GM10266 (cell line): ENCODE measurements at regions not wholly inside any gene's neighbourhood (a gene's known extent, or its start where the extent isn't known, plus 50 kb on each side); places are given as distances from the start of the nearest gene placed in this dataset.

ENCODE experiments used
- DNase-seq: peaks from one replicate; pipeline ENCODE4 v3.0.0; 2012; ENCODE audit errors: extremely low spot score
- TF ChIP-seq, protein P1 (sequence below): IDR thresholded peaks from 2 replicates; pipeline ENCODE4 v1.5.1; 2012; ENCODE audit warnings: mild to moderate bottlenecking, low read depth; ENCODE audit not compliant: control insufficient read depth, insufficient read depth; ENCODE audit errors: missing control alignments

- DNase-seq, result no peak
- TF ChIP-seq, protein P1, sequence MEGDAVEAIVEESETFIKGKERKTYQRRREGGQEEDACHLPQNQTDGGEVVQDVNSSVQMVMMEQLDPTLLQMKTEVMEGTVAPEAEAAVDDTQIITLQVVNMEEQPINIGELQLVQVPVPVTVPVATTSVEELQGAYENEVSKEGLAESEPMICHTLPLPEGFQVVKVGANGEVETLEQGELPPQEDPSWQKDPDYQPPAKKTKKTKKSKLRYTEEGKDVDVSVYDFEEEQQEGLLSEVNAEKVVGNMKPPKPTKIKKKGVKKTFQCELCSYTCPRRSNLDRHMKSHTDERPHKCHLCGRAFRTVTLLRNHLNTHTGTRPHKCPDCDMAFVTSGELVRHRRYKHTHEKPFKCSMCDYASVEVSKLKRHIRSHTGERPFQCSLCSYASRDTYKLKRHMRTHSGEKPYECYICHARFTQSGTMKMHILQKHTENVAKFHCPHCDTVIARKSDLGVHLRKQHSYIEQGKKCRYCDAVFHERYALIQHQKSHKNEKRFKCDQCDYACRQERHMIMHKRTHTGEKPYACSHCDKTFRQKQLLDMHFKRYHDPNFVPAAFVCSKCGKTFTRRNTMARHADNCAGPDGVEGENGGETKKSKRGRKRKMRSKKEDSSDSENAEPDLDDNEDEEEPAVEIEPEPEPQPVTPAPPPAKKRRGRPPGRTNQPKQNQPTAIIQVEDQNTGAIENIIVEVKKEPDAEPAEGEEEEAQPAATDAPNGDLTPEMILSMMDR, result no peak
Measured at GRCh38 chr2:100673115-100673514, 110.3 kb downstream of the PDCL3 start.

DNA sequence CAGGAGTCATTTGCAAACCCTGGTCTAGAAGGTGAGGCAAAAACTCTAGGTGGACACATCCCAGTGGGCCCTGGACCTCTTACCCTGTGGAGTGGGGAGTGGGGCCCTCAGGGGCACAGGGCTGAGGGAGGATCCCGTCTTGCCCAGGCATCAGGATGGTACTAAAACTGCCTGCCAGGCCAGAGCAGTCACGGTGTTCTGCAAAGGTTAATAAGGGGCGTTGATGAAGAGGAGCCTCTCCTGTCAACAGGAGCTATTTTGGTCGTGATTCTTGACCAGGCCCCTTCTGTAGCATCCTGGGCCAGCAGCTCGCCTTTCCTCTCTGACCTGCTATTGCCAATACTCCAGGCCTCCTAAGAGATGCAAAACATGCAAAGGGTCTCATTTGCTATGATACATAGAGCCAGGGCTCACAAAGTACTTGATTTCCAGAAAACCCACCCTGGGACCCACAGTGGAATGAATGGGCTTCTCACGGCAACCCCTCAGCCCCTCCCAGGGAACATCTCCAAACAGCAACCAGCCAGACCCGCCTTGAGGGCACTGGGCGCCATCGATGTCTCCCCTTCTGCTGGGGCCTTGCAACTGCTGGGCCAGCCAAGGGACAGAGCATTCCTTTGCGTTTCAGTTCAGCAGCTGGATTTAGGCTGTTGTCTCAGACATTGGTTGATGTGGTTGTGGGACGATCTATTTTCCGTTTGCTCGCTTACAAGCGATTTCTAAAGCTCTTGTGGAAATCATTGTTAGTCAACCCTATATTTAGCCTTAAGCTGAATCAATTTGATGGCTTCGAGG lies 111.1 kb downstream of the PDCL3 start:
- TF ChIP-seq, protein P1, result no peak
- DNase-seq, result no peak

GRCh38 chr2:100674666-100675065 lies 111.9 kb downstream of the PDCL3 start:
- no peak for DNase-seq
- TF ChIP-seq, protein P1, result no peak

GRCh38 chr2:100675373-100675772 lies 112.6 kb downstream of the PDCL3 start:
- DNase-seq, result no peak
- TF ChIP-seq, protein P1, result no peak

DNA sequence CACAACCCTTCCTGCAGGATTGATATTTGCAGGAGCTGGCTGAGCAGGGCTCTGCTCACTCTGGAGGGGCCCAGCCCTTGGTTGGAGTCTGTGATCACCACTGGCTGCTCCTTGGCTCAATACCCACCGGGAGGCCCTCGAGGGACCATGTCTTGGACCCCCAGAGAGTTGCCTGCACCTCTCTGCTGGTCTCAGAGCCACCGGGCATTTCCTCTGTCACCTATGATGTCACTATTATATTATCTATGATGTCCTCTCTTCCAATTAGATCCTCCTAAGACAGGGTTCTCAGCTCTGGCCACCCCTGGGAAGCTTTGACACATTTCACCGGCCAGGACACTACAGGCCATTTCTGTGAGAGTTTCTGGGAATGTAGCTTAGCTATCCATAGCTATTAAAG lies 113.1 kb downstream of the PDCL3 start:
- TF ChIP-seq, protein P1, result no peak
- DNase-seq, result no peak

DNA sequence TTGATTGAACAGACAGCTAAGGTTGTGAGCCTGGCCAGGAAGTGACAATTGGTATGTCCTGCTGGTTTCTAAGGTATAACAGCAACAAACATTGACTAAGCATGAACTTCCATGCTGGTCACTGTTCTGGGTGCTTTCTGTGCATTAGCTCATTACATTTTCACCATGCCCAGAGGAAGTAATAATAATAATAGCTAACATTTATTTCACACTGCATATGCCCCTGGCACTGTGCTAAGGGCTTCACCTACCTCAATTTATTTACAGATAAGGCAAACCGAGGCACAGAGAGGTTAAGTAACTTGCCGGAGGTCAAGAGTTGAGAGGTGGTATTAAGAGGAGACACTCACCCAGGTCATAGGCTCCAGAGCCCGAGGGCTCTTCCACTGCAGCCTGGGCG lies 113.6 kb downstream of the PDCL3 start:
- DNase-seq, result no peak
- TF ChIP-seq, protein P1, result no peak

DNA sequence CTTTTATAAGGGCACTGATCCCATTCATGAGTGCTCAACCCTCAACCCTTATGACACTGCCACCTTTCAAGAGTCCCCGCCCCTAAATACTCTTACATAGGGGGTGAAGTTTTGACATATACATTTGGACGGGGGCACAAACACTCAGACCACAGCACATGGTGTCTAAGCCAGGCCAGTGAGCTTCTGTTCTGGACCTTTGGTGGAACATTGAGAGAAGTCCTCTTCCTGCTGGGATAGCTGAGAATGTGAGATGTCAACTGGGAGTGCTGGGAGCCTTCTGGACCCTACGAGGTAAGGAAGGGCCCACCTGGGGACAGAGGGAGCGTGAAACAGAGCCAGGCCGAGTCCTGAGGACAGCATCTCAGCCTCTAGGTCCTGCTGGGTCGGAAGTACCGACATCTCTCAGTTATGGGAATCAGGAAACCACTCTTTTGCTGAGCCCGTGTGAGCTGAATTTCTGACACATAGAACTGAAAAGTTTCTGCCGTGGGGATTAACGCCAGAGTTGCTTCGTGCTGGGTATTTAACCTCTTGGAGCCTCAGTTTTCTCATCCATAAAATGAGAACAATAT lies 114.9 kb downstream of the PDCL3 start:
- TF ChIP-seq, protein P1, result no peak
- no peak for DNase-seq
